NCI-H82 (cell line): ENCODE measurements at regions not wholly inside any gene's neighbourhood (a gene's known extent, or its start where the extent isn't known, plus 50 kb on each side); places are given as distances from the start of the nearest gene placed in this dataset.
A peak's percentile ranks its signal among the peaks of the same experiment; 100 is the strongest.
"Not testable (repeated sequence)": the region's sequence is repeated elsewhere in the genome, so short reads cannot be mapped to it uniquely, and the experiment has no call there.

ENCODE experiments used
- DNase-seq: peaks from one replicate; lab custom pipeline; 2025; lab: John Stamatoyannopoulos, UW

DNA sequence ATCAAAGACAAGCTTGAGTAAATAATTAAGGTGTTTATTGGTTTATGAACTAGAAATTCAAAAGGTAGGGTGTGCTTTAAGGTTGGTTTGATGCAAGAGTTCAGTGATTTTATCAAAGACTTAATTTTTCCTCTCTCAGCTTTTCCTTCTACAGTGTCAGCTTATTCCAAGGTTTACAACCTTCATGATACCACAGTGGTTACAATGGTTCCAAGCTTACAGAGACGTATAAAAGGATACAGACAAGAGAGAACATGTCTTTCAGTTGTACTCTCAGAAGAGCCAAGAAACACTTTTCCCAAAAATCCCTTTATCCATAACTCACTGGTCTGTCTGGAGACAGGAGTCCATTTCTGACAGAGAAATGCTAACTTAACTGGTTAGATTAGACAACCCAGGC, 93.5 kb upstream of the LOC128125822 start:
- no peak for DNase-seq

DNA sequence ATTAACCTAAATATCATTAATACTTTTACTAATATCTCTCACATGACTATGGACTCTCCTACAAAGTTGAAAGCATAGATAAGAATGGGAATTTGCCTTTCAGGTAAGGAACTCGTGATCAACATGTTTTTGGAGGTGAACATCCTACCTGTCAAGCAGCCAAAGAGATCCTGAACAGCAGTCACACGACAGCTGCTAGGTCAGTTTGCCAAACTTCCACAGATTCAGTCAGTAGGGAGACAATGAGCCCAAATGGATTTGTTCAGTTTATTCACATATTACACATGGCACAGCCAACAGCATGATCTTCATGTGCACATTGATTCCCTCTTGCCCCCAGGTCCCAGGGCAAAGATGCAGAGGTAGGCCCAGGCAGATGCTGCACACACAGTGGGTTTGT, 86.1 kb upstream of the LOC128125822 start:
- no peak for DNase-seq

DNA sequence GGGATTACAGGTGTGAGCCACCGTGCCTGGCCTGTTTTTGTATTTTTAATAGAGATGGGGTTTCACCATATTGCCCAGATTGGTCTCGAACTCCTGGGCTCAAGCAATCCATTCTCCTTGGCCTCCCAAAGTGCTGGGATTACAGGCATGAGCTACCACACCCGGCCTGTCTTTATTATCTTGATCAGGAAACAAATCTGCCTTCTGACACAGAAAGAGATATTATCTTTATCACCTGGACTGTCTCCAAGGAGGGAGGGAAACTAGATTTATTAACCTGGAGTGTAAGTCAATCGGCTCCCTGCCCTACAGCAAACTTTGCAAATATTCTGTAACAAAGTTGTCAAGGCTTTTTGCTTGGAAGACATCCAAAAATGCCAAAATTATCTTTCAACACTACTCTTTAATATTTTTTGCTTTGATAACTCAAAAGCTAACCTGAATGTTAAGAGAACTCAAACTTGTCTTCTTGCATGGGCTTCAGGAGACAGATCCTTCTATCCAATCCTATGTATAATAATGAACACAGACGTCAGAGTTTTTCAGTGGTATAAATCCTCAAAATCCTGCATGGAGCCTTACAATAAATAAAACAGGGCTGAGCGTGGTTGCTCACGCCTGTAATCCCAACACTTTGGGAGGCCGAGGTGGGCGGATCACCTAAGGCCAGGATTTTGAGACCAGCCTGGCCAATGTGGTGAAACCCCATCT, 85.0 kb upstream of the LOC128125822 start:
- DNase-seq, result no peak

DNA sequence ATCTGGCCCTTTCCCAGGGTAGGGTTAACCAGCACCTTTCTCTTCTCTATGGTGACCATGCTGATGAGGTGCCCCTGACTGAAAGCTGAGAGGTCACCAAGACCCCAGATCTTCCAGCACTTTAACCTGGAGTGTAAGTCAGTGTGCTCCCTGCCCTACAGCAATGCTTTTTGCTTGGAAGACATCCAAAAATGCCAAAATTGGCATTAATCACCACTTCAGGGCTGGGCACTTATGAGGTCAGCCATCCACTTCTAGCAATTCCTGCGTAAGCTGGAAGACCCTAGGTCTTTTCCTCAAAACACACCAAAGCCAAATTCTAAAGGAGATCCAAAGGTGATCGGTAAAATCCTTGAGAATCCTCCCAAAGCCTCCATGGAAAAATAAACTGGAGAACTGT, 81.2 kb upstream of the LOC128125822 start:
- DNase-seq, result no peak

DNA sequence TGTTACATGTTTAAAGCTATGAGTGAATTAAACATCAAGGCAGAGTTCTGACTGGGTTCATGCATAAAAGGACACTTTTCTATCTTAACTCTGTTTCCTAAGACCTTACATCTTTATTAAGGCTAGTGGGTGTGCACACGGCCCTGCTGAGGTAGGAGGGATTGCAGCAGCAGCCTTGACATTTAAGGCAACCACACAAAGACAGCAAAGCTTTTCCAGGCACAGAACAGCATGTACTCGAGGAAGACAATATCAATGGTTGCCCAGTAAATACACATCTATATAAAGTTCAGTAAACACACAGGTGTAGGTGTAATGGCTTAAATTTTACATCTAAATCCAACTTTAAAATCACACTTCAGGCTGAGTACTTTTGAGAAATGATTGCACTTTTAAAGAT, 79.8 kb upstream of the LOC128125822 start:
- DNase-seq, result no peak

DNA sequence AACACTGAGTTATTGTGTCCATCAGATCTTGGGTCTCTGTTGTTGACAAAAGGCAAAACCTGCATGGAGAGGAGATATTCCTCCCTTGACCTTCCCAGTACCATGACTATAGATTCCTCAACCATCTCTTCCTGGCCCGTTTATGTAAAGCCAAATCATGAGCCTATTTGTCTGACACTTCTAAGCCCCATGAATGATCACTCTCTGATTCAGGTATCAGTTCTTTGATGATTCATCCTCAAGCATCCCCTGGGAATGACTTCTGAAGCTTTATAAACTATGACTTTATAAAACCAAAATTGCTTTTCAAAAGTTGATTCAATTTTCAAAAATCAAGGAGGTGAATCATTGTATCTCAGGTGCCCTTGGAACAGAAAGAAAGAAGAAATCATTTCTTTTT, 78.7 kb upstream of the LOC128125822 start:
- no peak for DNase-seq

DNA sequence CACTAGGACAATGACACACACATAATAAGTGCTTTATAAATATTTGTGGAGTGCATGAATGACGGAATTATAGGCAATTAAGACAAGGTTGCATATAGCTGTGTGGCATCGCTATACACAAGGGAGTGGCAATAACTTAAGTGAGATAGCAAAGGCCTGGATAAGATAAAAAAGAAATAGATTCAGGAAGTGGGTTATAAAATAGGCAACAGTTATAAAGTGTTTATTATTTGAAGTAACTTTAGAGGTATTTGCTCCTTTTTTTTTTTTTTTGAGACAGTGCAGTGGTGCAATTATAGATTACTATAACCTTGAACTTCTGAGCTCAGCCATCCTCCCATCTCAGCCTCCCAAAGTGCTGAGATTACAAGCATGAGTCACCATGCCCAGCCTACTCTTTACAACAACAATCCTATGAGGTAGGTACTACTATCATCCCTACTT, 75.9 kb upstream of the LOC128125822 start:
- DNase-seq, result no peak

DNA sequence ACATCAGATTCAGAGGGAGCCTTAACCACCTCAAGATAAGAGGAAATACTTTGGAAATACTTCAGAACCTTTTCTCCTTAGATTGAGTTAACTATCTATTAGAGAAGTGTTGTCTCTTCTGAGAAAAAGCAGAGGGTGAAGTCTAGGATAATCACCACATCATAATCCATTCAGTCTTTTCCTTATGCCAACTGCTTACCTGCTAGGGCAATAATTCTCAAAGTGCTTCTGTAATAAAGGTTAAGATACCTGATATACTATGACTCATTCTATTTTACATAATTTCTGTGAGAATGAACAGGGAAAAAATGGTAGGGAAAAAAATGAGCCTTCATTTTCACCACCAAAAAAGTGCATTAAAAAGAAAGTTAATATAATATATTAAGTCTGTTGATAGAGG, 70.1 kb upstream of the LOC128125822 start:
- no peak for DNase-seq

DNA sequence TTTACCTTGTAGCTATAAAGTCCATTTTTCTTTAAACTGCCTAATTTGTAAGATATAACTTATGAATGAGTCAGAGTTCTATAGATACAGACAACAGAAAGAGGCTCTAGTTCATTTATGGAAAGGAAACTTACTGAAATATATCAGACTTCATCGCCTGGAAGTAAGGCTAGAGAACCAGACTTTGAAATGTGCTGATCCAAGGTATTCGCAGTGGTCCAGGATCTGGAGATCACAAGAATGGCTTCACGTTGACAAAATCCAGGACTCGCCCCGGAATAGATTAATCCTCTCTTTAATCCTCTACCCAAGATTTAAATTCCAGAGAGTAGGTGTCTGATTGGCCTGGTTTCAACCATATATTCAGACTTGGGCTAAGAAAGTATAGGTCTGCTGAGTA, 69.1 kb upstream of the LOC128125822 start:
- peak; percentile 13 for DNase-seq

DNA sequence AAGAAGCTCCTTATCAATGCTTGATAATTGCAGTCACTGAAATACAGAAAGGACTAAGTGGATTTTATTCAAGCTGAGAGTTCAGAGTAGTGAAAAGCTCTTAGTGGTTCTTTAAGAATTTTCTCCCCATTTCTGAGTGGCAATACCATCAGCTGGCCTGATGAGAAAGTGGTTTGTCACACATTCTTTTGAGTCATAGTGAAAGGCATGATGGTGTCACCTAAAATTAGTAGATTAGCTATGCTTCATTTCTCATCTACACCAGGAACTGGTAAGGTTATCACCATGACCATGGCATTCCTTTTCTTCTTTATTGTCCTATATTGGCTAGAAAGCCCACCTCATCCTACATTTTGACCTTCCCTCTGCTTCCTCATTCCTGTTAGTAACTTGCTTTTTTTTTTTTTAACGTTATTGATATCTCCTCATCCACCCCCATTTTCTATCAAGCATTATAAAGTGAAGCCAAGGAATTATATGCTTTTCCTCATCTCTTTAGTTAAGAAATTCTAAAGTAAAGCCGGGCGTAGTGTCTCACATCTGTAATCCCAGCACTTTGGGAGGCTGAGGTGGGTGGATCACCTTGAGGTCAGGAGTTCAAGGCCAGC, 67.4 kb upstream of the LOC128125822 start:
- no peak for DNase-seq

DNA sequence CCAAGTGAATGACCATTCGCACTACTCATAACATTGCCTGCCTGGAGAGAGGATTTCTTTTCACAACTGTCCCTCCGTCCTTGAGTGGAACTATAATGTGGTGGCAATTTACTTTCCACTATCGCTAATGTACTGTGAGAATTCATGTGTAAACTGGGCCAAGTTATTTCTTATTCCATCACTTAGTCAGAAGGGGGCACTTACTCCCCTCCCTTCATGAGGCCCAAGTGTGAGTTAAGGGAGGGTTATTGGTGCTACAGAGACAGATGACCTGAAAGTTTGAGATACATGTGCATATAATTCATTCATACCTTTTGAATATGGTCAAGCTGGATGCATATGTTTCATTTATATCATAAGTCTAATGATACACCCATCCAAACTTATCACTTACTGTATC, 65.2 kb upstream of the LOC128125822 start:
- no peak for DNase-seq

DNA sequence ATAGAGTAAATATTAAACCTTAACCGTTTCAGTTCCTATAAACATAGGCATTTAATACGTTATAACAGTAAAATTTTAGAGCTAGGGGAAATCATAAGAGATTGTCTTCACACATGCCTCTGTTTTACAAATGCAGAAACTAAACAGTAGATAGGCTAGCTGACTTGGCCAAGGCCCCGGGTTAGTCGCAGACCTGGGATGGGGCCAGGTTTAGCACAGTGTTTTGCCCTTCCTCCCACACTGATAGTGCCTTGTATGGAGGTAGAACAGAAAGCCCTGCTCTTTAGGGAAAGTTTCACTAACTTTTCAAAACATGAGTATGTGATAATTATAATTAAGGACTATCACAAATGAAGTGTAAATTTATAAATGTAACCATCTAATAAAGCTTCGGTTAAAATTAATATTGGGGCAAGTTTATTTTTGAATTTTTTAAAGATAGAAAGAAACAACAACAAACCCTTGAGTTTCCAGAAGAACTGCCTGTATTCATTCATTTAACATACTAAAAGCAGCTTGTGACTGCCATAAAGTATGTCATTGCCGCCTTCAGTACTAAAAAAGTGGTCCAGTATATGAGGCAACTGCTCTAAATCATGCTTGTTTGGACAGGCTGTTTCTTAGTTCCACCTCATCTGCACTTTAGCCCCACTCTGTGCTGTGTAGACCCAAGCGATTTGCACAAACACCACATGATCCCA, 62.5 kb upstream of the LOC128125822 start:
- DNase-seq, result no peak

DNA sequence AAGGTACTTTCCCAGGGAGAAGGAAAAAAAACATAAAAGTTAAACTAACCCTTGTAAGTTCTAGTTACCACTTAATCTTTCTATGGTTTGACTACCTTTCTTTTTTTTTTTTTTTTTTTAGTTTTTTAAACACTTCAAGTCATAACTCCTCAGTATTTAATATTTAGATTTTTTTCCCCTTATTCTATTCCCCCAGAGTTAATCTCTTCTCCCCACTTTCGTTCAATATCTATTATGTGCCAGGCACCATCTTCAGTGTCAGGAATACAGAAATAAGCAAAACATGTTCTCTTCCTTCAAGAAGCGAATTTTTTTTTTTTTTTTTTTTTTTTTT, 62.0 kb upstream of the LOC128125822 start:
- DNase-seq, result no peak

DNA sequence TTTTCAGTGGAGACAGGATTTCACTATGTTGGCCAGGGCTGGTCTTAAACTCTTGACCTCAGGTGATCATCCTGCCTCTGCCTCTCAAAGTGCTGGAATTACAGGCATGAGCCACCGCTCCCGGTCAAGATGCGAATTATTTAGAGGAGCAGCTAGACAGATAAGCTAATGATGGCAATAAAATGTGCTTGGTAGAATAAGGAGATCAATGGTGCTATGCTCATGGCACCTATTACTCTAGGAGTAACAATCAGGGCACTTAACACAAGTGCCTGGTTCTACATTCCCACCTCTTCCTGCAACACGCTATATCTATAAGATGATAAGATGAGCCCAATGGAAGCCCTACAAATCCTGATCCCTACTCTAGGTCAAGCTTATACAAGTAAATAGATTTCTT, 61.4 kb upstream of the LOC128125822 start:
- no peak for DNase-seq

DNA sequence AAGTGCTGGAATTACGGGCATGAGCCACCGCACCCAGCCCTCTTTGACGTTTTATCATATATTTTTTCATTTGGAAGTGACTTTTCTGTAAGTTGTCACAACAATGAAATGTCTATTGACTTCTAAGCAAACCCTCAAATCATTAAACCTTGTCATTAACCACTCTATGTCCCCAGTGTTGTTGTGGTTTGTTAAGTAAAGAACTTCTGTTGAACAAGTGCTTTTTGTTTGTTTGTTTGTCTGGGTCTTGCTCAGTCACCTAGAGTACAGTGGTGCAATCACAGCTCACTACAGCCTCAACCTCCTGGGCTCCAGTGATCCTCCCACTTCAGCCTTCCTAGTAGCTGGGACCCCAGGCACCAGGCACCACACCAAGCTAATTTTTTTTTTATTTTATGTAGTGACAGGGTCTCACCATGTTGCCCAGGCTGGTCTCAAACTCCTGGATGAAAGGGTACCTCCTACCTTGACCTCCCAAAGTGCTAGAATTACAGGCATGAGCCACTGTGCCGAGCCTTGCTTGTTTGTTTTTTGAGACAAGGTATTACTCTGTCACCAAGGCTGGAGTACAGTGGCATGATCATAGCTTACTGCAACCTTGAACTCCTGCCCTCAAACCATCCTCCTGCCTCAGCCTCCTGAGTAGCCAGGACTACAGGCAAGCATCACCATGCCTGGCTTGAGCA, 57.6 kb upstream of the LOC128125822 start:
- DNase-seq, result no peak

DNA sequence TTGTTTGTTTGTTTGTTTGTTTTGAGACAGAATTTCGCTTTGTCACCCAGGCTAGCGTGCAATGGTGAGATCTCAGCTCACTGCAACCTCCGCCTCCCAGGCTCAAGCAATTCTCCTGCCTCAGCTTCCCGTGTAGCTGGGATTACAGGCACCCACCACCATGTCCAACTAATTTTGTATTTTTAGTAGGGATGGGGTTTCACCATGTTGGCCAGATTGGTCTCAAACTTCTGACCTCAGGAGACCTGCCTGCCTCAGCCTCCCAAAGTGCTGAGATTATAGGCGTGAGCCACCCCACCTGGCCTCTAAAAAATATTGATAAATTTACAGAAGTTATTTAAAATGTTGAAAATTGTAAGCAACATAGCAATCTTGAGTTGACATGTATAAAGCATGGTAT, 57.1 kb upstream of the LOC128125822 start:
- DNase-seq, result not testable (repeated sequence)

DNA sequence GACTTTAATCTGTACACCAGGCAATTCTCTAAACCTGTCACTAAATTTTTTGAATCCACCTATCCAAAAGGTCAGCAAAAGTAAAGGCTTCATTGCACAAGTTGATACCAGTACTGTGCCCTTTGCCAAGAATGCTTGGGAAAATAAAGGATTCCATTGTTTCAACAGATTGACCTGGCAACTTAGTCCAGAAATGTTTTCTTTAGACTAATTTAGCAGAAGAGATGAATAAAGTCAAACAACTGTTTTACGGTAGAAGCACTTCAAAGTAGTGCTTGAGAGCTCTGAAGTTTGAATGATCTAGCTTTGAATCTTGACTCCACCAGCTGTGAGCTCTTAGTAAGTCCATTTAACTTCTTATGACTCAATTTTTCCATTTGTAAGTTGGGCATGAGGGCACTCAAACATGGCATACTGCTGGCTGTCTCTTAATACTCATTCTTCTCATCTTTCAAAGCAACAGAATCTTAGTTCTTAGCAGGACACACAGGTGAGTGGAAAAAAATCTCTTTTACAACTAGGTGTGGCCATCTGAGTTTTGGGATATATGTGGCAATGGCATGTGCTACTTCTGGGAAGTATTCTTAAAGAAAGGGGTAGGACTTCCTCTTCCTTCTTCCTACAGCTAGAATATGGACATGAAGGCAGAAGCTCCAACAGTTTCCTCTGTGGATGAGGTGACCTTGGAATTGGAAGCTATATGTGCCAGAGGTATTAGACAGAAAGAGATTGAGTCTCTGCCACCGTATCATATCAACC, 55.9 kb upstream of the LOC128125822 start:
- DNase-seq, result no peak

DNA sequence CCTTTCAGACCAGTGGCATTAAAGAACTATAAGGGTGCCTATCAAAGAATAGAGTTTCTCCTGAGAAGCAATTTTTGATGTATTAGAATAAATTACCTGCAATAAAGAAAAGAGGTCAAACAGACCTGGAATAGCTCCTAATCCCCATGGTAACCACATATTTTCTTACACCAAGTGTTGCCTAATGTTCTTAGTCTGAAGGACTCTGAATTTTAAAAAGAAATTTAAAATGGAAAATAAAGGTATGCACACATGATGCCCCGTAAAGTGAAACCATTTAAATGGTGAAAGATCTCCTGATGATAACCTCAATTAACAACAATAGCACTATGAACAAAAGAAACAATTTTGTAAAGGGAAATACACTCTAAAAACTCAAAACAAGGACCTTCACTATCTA, 55.1 kb upstream of the LOC128125822 start:
- no peak for DNase-seq

DNA sequence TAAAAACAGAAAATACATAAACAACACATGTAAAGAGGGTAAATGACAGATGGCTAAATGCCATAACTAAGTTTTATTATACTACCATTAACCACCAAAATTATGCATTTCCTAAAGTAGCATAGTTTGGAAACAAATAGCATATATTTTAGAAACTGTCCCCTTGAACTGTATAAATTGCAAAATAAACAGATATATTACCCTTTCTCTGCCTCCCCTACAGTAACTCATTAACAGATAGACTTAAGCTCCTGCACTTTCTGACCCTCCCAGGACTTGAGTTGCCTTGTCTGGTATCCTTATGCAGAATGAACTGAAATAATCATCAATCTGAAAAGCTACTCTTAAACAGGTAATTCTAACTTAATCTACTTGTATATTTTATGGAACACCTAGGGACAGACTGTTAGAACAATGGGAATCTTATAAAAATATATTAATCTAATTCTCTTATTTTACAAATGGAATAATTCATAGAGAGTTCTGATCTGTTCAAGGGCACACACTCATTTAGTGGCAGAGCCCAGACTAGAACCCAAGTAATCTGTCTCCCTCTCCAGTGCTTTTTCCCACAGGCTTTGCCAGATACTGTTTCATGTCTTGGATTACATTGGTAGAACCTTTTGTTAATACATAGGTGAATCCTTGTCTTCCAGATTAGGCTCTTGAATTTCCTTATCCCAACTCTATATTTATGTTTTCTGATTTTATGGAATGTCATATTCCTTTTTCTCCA, 50.6 kb upstream of the LOC128125822 start:
- no peak for DNase-seq
